ENCODE measurements at regions not wholly inside any gene's neighbourhood (a gene's known extent, or its start where the extent isn't known, plus 50 kb on each side); places are given as distances from the start of the nearest gene placed in this dataset.

DNA sequence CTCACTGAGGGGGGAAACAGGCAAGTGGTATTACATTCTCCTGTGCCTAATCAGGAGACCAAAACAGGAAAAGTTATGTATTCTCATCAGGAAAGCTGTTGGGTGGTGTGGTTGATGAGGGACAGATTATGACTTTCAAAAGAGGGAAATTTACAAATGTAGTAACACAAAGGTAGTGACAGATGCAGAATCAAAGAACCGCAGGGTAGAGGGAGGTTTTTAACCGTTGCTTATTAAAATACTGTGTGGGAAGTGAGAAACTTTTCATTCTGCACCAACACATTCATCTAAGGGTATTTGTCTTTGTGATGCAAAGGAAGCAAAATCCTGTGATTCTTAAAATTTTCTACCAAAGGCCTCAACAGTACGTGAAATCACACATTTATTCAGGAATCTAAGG lies 288.2 kb upstream of the MAN1A1 start:
- Histone ChIP-seq H3K9ac (replicated peaks in 1 of 4; ENCODE audit: extremely low read depth in 1 of 4, low read depth in 3 of 4, low read length in 3 of 4) (no peak overlapping the region), H2BK20ac (ENCODE audit: low read length) (no peak overlapping the region), H2BK12ac (ENCODE audit: low read depth, low read length) (no peak overlapping the region), H3K27ac (ENCODE audit: low read depth, low read length) (no peak overlapping the region), H2AK5ac (ENCODE audit: low read depth, low read length) (no peak overlapping the region), H2AFZ (ENCODE audit: low read length) (no peak overlapping the region), H4K5ac (ENCODE audit: insufficient read length, low read depth, low read length) (no peak overlapping the region), H3K79me1 (ENCODE audit: low read depth, low read length) (no peaks in the 10 kb centered on the region), H3K9me3 (ENCODE audit: insufficient read depth in 2 of 2, low read depth in 1 of 2, low read length in 1 of 2) (no peaks in the 10 kb centered on the region), H3K23ac (ENCODE audit: insufficient read length) (no peak overlapping the region), H3K4me2 (ENCODE audit: insufficient read depth in 1 of 2, low read depth in 2 of 2, low read length in 2 of 2) (no peak overlapping the region), H4K8ac (ENCODE audit: extremely low read depth, insufficient read depth, low read length) (no peak overlapping the region), H2BK15ac (ENCODE audit: low read length) (no peak overlapping the region), H3K79me2 (ENCODE audit: control insufficient read depth in 1 of 2, insufficient read depth in 2 of 2, low read length in 2 of 2) (no peaks in the 10 kb centered on the region), H3K14ac (ENCODE audit: insufficient read length) (no peak overlapping the region), H3K27me3 (replicated peaks in 1 of 4; ENCODE audit: control insufficient read depth in 3 of 4, extremely low read depth in 1 of 4, insufficient read depth in 3 of 4, low read length in 3 of 4) (no peaks in the 10 kb centered on the region), H3K18ac (ENCODE audit: extremely low read depth, low read length) (no peak overlapping the region), H3K4ac (replicated peaks; ENCODE audit: insufficient read length, low read depth, low read length) (no peak overlapping the region), H3K4me1 (replicated peaks in 1 of 4; ENCODE audit: control insufficient read depth in 3 of 4, insufficient read depth in 4 of 4, low read length in 3 of 4) (peaks cover 0 to 1% (median 0%) of the 10 kb centered on the region in 4 experiments; a peak in 1 of 7 replicates), H3K4me3 (ENCODE audit: extremely low read depth in 1 of 4, insufficient read depth in 2 of 4, low read depth in 3 of 4, low read length in 4 of 4) (no peak overlapping the region), H3K56ac (replicated peaks; ENCODE audit: insufficient read length, low read depth, low read length) (no peak overlapping the region), H4K20me1 (replicated peaks in 1 of 2; ENCODE audit: control insufficient read depth in 1 of 2, insufficient read depth in 2 of 2, low read length in 2 of 2) (no peaks in the 10 kb centered on the region), H3K23me2 (ENCODE audit: low read depth, low read length) (no peaks in the 10 kb centered on the region), H2BK5ac (ENCODE audit: low read depth, low read length) (no peak overlapping the region), H4K91ac (replicated peaks; ENCODE audit: insufficient read length, low read length) (no peak overlapping the region), H3K36me3 (ENCODE audit: control insufficient read depth in 2 of 4, insufficient read depth in 4 of 4, low read length in 3 of 4) (no peaks in the 10 kb centered on the region), H2BK120ac (replicated peaks; ENCODE audit: low read depth, low read length) (no peak overlapping the region)
- POLR2A ChIA-PET (ENCODE audit: partially characterized antibody), result no interaction called here
- FAIRE-seq (no peak), DNase-seq (ENCODE audit: low read depth in 1 of 2, low spot score in 2 of 2) (no peak)
- CTCF ChIA-PET (ENCODE audit: partially characterized antibody), result interaction anchor here (0.8 to 1.0 kb wide), 2 partner anchors 16 to 32 kb away, joined by 4 to 5 read pairs; no protein-coding TSS in a partner anchor
- 83% methylated on average over 3 of the region's 3 CpGs; no CpG with 5 or more reads in 1 of the 2 experiments for WGBS, 2 experiments (ENCODE audit: extremely low coverage in 1 of 2, insufficient coverage in 1 of 2, insufficient read length in 1 of 2, insufficient replicate concordance in 2 of 2, low coverage in 1 of 2, low lambda C conversion rate in 2 of 2, missing lambda C conversion rate in 1 of 2)
- TF ChIP-seq CBX8 (IDR thresholded peaks at IDR 0.05; ENCODE audit: borderline replicate concordance, low read depth, low read length) (no peak), RNF2 (IDR thresholded peaks at IDR 0.05; ENCODE audit: borderline replicate concordance, low read depth, low read length, missing control alignments, poor library complexity, severe bottlenecking) (no peak), SP2 (IDR thresholded peaks at IDR 0.05; ENCODE audit: low read length) (no peak), HDAC6 (IDR thresholded peaks at IDR 0.05; ENCODE audit: low read depth, low read length) (no peak), CHD1 (IDR thresholded peaks at IDR 0.05; ENCODE audit: low read depth, low read length) (no peak), POLR2AphosphoS5 (IDR thresholded peaks at IDR 0.05; ENCODE audit: low read depth, low read length) (no peak), RFX5 (IDR thresholded peaks at IDR 0.05; ENCODE audit: borderline replicate concordance, low read depth, low read length) (no peak), ZNF274 (IDR thresholded peaks at IDR 0.05; ENCODE audit: borderline replicate concordance, extremely low read depth, low read length) (no peak)
